ENCODE measurements at regions not wholly inside any gene's neighbourhood (a gene's known extent, or its start where the extent isn't known, plus 50 kb on each side); places are given as distances from the start of the nearest gene placed in this dataset.

DNA sequence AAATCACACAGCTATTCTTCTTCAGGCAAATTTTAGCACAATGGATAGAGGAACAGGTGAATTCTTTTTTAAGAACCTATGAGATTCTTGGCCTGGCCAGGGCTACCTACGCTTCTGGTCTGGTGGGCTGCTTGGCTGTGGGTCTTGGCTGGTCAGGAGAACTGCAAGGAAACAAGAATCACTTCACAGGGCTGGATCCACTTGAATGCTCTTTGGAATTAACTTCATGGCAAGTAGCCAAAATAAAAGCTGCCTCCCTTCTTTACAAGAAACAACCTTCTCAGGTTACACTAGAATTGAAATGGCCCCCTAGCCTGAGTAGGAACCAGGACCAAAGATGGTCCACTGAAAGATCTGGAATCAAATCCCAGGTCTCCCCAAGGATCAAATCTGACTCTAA is 519.1 kb downstream of the IQCM start:
- Histone ChIP-seq H3K4me3 (replicated peaks in 1 of 3) (no peak overlapping the region), H3K4me1 (peaks cover 14 to 23% of the 10 kb centered on the region in 2 donors), H3K27me3 (no peaks in the 10 kb centered on the region), H3K27ac (peak overlapping the region in 2 of 3 donors; percentile 9 to 52), H3K9me3 (no peaks in the 10 kb centered on the region), H3K36me3 (no peaks in the 10 kb centered on the region)
- TF ChIP-seq, protein P1, sequence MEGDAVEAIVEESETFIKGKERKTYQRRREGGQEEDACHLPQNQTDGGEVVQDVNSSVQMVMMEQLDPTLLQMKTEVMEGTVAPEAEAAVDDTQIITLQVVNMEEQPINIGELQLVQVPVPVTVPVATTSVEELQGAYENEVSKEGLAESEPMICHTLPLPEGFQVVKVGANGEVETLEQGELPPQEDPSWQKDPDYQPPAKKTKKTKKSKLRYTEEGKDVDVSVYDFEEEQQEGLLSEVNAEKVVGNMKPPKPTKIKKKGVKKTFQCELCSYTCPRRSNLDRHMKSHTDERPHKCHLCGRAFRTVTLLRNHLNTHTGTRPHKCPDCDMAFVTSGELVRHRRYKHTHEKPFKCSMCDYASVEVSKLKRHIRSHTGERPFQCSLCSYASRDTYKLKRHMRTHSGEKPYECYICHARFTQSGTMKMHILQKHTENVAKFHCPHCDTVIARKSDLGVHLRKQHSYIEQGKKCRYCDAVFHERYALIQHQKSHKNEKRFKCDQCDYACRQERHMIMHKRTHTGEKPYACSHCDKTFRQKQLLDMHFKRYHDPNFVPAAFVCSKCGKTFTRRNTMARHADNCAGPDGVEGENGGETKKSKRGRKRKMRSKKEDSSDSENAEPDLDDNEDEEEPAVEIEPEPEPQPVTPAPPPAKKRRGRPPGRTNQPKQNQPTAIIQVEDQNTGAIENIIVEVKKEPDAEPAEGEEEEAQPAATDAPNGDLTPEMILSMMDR (IDR thresholded peaks at IDR 0.05) = no peak
- no peak for TF ChIP-seq POLR2A (IDR thresholded peaks at IDR 0.05)
- intact Hi-C loops (cut with DNase I) = no loop called here
- DNase-seq = peak; percentile 67 to 71
- WGBS, 2 donors = 30 to 43% methylated on average over 1 of the region's 1 CpG

DNA sequence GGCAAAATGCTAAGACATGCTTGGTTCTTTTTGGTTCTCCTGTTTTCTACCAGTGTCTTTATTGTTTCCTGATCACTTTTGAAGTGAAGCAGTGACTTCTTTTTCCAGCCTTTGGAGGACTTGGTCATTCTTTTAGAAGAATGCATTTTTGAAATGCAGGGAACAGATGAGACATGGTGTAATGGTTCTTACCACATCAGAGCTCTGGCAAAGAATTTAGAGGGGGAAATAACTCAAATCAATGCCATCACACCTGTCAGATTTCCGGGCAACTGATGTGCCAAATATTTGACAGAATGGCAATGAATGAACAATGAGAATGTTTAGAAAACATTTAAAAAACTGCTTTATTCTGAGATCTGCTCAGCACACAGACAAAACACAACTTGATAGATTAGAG is 519.6 kb downstream of the IQCM start:
- 89% methylated on average over 1 of the region's 1 CpG for WGBS, 2 donors
- H3K36me3 ChIP-seq = no peaks in the 10 kb centered on the region
- H3K27me3 ChIP-seq = no peaks in the 10 kb centered on the region
- no peak overlapping the region for H3K4me3 ChIP-seq (replicated peaks in 1 of 3)
- no peaks in the 10 kb centered on the region for H3K9me3 ChIP-seq
- intact Hi-C loops (cut with DNase I) = no loop called here
- H3K4me1 ChIP-seq = peaks cover 14 to 24% of the 10 kb centered on the region in 2 donors
- no peak for DNase-seq
- no peak for TF ChIP-seq POLR2A (IDR thresholded peaks at IDR 0.05)
- TF ChIP-seq, protein P1 (IDR thresholded peaks at IDR 0.05) = no peak
- peak overlapping the region in 2 of 3 donors; percentile 9 to 51 for H3K27ac ChIP-seq

DNA sequence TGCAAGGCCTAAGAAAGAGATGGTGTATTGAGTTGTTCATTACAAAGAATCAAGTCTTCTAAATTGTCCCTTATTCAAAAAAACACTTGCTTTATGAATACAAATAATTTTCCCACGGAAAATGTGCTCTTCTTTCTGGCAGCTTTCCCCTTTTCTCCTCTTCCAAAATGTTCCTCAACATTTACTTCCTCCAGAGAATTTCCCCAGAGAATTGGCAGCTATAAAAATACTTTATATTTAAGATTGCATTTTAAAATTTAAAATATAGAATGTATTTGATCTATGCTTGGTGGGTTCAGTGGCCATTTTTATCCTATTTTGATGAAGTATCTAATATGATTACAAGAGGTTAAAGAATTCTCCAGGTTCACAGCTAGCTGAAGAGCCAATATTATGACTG is 521.0 kb downstream of the IQCM start:
- no peak overlapping the region for H3K4me3 ChIP-seq (replicated peaks in 1 of 3)
- no peak overlapping the region for H3K27ac ChIP-seq
- no peak for DNase-seq
- 60 to 65% methylated on average over 1 of the region's 1 CpG for WGBS, 2 donors
- intact Hi-C loops (cut with DNase I) = no loop called here
- no peaks in the 10 kb centered on the region for H3K27me3 ChIP-seq
- no peaks in the 10 kb centered on the region for H3K9me3 ChIP-seq
- TF ChIP-seq POLR2A (IDR thresholded peaks at IDR 0.05) = no peak
- TF ChIP-seq, protein P1 (IDR thresholded peaks at IDR 0.05) = no peak
- H3K4me1 ChIP-seq = peaks cover 14 to 24% of the 10 kb centered on the region in 2 donors
- no peaks in the 10 kb centered on the region for H3K36me3 ChIP-seq

DNA sequence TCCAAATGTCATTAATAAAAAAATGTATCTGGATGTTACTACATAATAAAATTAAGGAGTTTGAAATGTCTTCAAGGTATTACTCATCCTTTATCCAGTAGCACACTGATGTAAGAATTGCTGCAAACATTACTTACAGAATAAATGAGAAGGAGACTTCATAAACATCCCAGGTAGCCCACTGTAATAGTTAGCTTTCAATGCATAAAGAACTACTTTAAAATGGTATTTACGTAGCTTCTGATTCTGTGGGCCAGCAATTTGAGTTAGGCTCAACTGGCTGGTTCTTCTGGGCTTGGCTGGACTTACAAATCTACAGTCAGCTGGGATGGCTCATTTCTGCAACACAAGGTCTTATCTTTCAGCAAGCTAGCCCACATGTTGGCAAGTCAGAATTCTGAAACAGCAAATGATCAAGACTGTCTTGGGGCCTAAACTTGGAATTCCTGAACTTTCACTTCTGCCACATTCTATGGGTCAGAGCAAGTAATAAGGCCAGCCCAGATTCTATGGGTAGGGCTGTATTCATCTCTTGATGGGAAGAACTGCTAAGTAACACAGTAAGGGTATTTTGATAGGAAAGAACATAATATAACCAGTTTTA is 522.5 kb downstream of the IQCM start:
- H3K9me3 ChIP-seq = no peaks in the 10 kb centered on the region
- intact Hi-C loops (cut with DNase I) = no loop called here
- no peak overlapping the region for H3K27ac ChIP-seq
- peaks cover 14 to 24% of the 10 kb centered on the region in 2 donors for H3K4me1 ChIP-seq
- no peaks in the 10 kb centered on the region for H3K27me3 ChIP-seq
- 79 to 86% methylated on average over 1 of the region's 1 CpG for WGBS, 2 donors
- no peak for DNase-seq
- no peak overlapping the region for H3K4me3 ChIP-seq (replicated peaks in 1 of 3)
- no peaks in the 10 kb centered on the region for H3K36me3 ChIP-seq
- TF ChIP-seq POLR2A (IDR thresholded peaks at IDR 0.05) = no peak
- TF ChIP-seq, protein P1 (IDR thresholded peaks at IDR 0.05) = no peak

DNA sequence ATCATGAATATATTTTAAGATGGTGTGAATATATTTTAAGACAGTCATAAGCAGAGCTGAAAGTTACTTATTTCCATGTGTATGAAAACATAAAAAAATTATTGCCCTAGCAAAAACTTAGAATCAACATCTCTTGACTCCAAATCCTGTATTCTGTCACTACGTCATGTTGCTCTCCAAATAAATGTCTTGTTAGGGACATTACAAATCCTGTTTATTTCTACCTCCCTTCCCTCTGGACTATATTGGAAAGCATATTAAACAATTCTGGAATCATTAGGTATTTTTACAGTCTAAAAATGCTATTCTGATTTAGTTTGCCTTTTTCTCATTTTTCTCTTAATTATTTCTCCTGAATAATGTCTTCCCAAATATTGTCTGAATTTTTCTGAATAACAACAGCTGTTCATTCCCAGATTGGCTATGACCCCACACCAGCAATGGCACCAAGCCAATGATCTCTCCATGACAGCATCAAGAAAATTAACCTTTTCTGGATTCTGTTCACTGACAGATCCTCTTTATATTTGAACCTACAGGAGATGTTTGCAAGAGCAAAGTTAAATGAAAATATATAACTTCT is 523.1 kb downstream of the IQCM start:
- 72 to 75% methylated on average over 1 of the region's 1 CpG for WGBS, 2 donors
- no peak overlapping the region for H3K4me3 ChIP-seq (replicated peaks in 1 of 3)
- no peak for TF ChIP-seq POLR2A (IDR thresholded peaks at IDR 0.05)
- TF ChIP-seq, protein P1 (IDR thresholded peaks at IDR 0.05) = no peak

More for the DNA sequence above, 523.1 kb downstream of the IQCM start:
- Histone ChIP-seq H3K27me3 (no peaks in the 10 kb centered on the region), H3K9me3 (no peaks in the 10 kb centered on the region), H3K36me3 (no peaks in the 10 kb centered on the region), H3K27ac (no peak overlapping the region), H3K4me1 (peaks cover 14 to 24% of the 10 kb centered on the region in 2 donors)
- DNase-seq = no peak
- intact Hi-C loops (cut with DNase I) = no loop called here
